Stimulated activated CD8-positive, alpha-beta memory T cell treated with anti-CD3 and anti-CD28 coated beads, Interleukin-12 subunit alpha, Interleukin-12 subunit beta, amount 100 ng/mL, for 4 hours (primary cell): ENCODE measurements at regions not wholly inside any gene's neighbourhood (a gene's known extent, or its start where the extent isn't known, plus 50 kb on each side); places are given as distances from the start of the nearest gene placed in this dataset.

Source experiments
- DNase-seq: peaks from one replicate; pipeline ENCODE4 v3.0.0-alpha.2; 2020; ENCODE audit warnings: low read depth

GRCh38 chr3:110811050-110811449 lies 260.6 kb upstream of the NECTIN3 start:
- no peak for DNase-seq

GRCh38 chr3:110813541-110813940 lies 258.1 kb upstream of the NECTIN3 start:
- DNase-seq: no peak

GRCh38 chr3:110814170-110815007 lies 257.2 kb upstream of the NECTIN3 start:
- no peak for DNase-seq

- DNase-seq: no peak
Observed at GRCh38 chr3:110815008-110815583, 256.5 kb upstream of the NECTIN3 start.

- DNase-seq: no peak
Observed at GRCh38 chr3:110816008-110816407, 255.6 kb upstream of the NECTIN3 start.

- DNase-seq: no peak
Observed at GRCh38 chr3:110821586-110821985, 250.0 kb upstream of the NECTIN3 start.

GRCh38 chr3:110822971-110823370 lies 248.6 kb upstream of the NECTIN3 start:
- no peak for DNase-seq

GRCh38 chr3:110846971-110847370 lies 224.6 kb upstream of the NECTIN3 start:
- no peak for DNase-seq

GRCh38 chr3:110849064-110849463 lies 222.6 kb upstream of the NECTIN3 start:
- no peak for DNase-seq

- no peak for DNase-seq
Observed at GRCh38 chr3:110851736-110852135, 219.9 kb upstream of the NECTIN3 start.

GRCh38 chr3:110855207-110855606 lies 216.4 kb upstream of the NECTIN3 start:
- no peak for DNase-seq

- no peak for DNase-seq
Observed at GRCh38 chr3:110856916-110857315, 214.7 kb upstream of the NECTIN3 start.

GRCh38 chr3:110858549-110858948 lies 213.1 kb upstream of the NECTIN3 start:
- DNase-seq: no peak

- DNase-seq: no peak
Observed at GRCh38 chr3:110859336-110859735, 212.3 kb upstream of the NECTIN3 start.

- no peak for DNase-seq
Observed at GRCh38 chr3:110859993-110860392, 211.6 kb upstream of the NECTIN3 start.

- DNase-seq: no peak
Observed at GRCh38 chr3:110865934-110866333, 205.7 kb upstream of the NECTIN3 start.

- DNase-seq: no peak
Observed at GRCh38 chr3:110868106-110868505, 203.5 kb upstream of the NECTIN3 start.

GRCh38 chr3:110869736-110870135 lies 201.9 kb upstream of the NECTIN3 start:
- no peak for DNase-seq

- no peak for DNase-seq
Observed at GRCh38 chr3:110871869-110872268, 199.7 kb upstream of the NECTIN3 start.

- no peak for DNase-seq
Observed at GRCh38 chr3:110878692-110879091, 192.9 kb upstream of the NECTIN3 start.

GRCh38 chr3:110881069-110881468 lies 190.5 kb upstream of the NECTIN3 start:
- DNase-seq: no peak

- no peak for DNase-seq
Observed at GRCh38 chr3:110886222-110886893, 185.3 kb upstream of the NECTIN3 start.

- no peak for DNase-seq
Observed at GRCh38 chr3:110887176-110887575, 184.4 kb upstream of the NECTIN3 start.
